HEK293T (cell line): ENCODE measurements at regions not wholly inside any gene's neighbourhood (a gene's known extent, or its start where the extent isn't known, plus 50 kb on each side); places are given as distances from the start of the nearest gene placed in this dataset.

Experiments
- CTCF ChIA-PET: fragments of 350-600 bp; formaldehyde crosslinking; extraction: SDS; loops from one replicate; lab custom pipeline; 2021; ENCODE audit warnings: antibody characterized with exemption, inconsistent platforms; lab: Yijun Ruan, JAX
- POLR2A ChIA-PET: fragments of 350-600 bp; formaldehyde crosslinking; extraction: SDS; loops from one replicate; lab custom pipeline; 2020; ENCODE audit warnings: antibody characterized with exemption, inconsistent platforms; lab: Yijun Ruan, JAX
- DNase-seq: peaks from one replicate; pipeline ENCODE4 v3.0.0; 2012; ENCODE audit warnings: mixed read lengths; ENCODE audit errors: extremely low spot score
- ARNT ChIP-seq: fragments of 450-650 bp; IDR thresholded peaks from 2 replicates; pipeline ENCODE4 v1.6.1; 2017; ENCODE audit warnings: mild to moderate bottlenecking
- BHLHE40 ChIP-seq: fragments of 450-650 bp; IDR thresholded peaks from 2 replicates; pipeline ENCODE4 v1.6.1; 2016; ENCODE audit warnings: mild to moderate bottlenecking, moderate library complexity, borderline replicate concordance
- CTBP1 ChIP-seq: fragments of 450-650 bp; IDR thresholded peaks from 2 replicates; pipeline ENCODE4 v1.6.1; 2016; ENCODE audit warnings: borderline replicate concordance
- ELF4 ChIP-seq: fragments of 450-650 bp; IDR thresholded peaks from 2 replicates; pipeline ENCODE4 v1.6.1; 2017; ENCODE audit warnings: antibody characterized with exemption
- FOXA1 ChIP-seq: fragments of 450-650 bp; IDR thresholded peaks from 2 replicates; pipeline ENCODE4 v1.6.1; 2016; ENCODE audit warnings: mild to moderate bottlenecking
- FOXK2 ChIP-seq: fragments of 450-650 bp; IDR thresholded peaks from 2 replicates; pipeline ENCODE4 v1.6.1; 2016; ENCODE audit warnings: mild to moderate bottlenecking
- FOXM1 ChIP-seq: fragments of 450-650 bp; IDR thresholded peaks from 2 replicates; pipeline ENCODE4 v1.6.1; 2017; ENCODE audit warnings: mild to moderate bottlenecking, borderline replicate concordance
- HDGF ChIP-seq: fragments of 450-650 bp; IDR thresholded peaks from 2 replicates; pipeline ENCODE4 v1.6.1; 2017; ENCODE audit warnings: antibody characterized with exemption, borderline replicate concordance
- L3MBTL2 ChIP-seq: fragments of 450-650 bp; conservative IDR thresholded peaks from 2 replicates; pipeline ENCODE4 v1.6.1; 2016; ENCODE audit warnings: mild to moderate bottlenecking
- LEF1 ChIP-seq: fragments of 450-650 bp; IDR thresholded peaks from 2 replicates; pipeline ENCODE4 v1.6.1; 2017; ENCODE audit warnings: mild to moderate bottlenecking, borderline replicate concordance
- NFRKB ChIP-seq: fragments of 450-650 bp; IDR thresholded peaks from 2 replicates; pipeline ENCODE4 v1.6.1; 2016; ENCODE audit warnings: mild to moderate bottlenecking, moderate library complexity
- PKNOX1 ChIP-seq: fragments of 450-650 bp; IDR thresholded peaks from 2 replicates; pipeline ENCODE4 v1.6.1; 2016
- SP1 ChIP-seq: fragments of 450-650 bp; IDR thresholded peaks from 2 replicates; pipeline ENCODE4 v1.6.1; 2017
- SUZ12 ChIP-seq: fragments of 450-650 bp; IDR thresholded peaks from 2 replicates; pipeline ENCODE4 v1.6.1; 2016; ENCODE audit warnings: mild to moderate bottlenecking
- TARDBP ChIP-seq: fragments of 450-650 bp; IDR thresholded peaks from 2 replicates; pipeline ENCODE4 v1.6.1; 2016
- ZNF384 ChIP-seq: fragments of 450-650 bp; IDR thresholded peaks from 2 replicates; pipeline ENCODE4 v1.6.1; 2016

DNA sequence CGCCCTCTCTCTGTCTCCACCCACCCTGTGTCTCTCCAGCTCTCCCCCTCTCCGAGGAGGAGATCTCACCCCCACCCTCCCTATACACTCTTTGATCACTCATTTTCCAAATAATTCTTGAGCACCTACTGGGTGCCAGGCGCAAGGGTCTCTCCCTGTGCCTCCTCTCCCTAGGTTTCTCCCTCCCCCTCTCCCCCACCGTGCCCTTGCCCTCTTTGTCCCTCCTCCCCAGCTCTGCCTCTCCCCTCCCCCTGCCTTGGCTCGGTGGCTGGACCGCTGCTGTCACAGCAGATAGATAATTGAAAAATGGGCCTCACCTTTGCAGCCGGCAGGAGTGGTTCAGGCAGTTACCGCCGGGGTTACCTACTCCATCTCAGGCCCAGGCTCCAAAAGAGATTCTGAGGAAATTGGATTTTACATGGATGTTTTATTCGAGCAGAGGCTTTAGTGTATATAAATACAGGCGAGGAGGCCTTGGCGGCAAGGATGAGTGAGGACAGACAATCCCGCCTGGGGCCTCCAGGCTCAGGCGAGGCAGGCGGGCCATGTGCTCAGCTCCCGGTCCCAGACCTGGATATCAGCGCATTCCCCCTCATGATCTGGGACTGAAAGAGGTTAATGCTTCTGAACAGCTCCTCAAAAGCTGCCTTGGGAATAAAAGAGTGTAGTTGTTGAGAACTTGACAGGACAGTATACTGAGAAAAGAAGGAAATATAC lies 60.8 kb upstream of the BTRC start:
- DNase-seq: no peak
- CTCF ChIA-PET: interaction anchor here (0.6 to 7.5 kb wide), 6 partner anchors 18 to 276 kb away, joined by 3 to 79 read pairs (median 6); no protein-coding TSS in a partner anchor
- TF ChIP-seq CTBP1: no peak
- no peak for TF ChIP-seq BHLHE40
- TF ChIP-seq NFRKB: no peak
- peak; percentile 65 for TF ChIP-seq L3MBTL2
- no peak for TF ChIP-seq ELF4
- TF ChIP-seq FOXM1: no peak
- no peak for TF ChIP-seq SUZ12
- POLR2A ChIA-PET: interaction anchor here (0.9 to 2.4 kb wide), 13 partner anchors 10 to 288 kb away, joined by 3 to 17 read pairs (median 3); partner anchors contain the start of genes BTRC and LBX1

DNA sequence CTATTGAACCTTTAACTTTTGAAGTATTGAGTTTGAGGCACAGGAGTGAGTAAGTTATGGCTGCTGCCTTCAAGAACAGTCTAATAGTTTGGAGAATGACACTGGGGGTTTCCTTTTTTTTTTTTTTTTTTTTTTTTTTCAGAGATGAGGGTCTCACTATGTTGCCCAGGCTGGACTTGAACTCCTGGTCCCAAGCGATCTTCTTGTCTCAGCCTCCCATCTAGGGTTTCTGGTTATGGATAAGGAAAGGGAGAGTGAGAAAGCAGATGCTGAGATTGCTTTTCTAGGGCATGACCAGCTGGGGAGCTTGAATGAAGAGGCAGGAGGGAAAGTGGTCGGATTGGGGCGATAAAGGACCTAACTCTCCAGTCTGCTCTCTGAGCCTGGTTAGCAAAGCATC lies 59.9 kb upstream of the BTRC start:
- TF ChIP-seq L3MBTL2 (no peak), ELF4 (no peak), FOXA1 (no peak), ZNF384 (no peak; the same call in 1 of the 2 replicates)
- CTCF ChIA-PET: interaction anchor here (0.7 to 1.1 kb wide), 2 partner anchors 86 to 282 kb away, joined by 5 to 7 read pairs; no protein-coding TSS in a partner anchor
- POLR2A ChIA-PET: interaction anchor here (1.3 kb wide), 1 partner anchor 14 kb away, joined by 3 read pairs; no protein-coding TSS in a partner anchor
- no peak for DNase-seq

DNA sequence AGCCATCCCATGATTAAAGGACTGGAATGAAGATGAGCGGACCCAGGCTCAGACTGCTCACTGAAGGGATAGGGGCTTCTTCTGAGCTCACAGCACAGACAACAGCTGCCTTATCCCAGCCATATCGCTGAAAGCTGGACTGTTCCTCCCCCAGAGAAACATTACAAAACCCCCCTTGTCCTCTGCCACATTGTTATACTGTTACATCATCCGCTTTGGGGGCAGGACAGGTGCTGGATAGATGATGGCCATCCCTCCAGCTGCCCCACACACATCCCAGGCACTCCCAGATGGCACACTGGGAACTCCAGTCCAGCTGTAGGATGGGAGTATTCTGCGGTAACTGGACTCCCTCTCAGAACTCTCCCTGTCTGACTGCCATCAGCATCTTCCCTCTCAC lies 58.7 kb upstream of the BTRC start:
- CTCF ChIA-PET: interaction anchor here (0.6 to 1.2 kb wide), 3 partner anchors 9 to 281 kb away, joined by 3 to 5 read pairs (median 3); no protein-coding TSS in a partner anchor
- DNase-seq: no peak
- TF ChIP-seq FOXM1 (no peak), SUZ12 (no peak), FOXA1 (no peak), BHLHE40 (no peak), PKNOX1 (no peak), LEF1 (no peak), ARNT (no peak), TARDBP (no peak), FOXK2 (no peak), ELF4 (no peak), CTBP1 (no peak), L3MBTL2 (no peak), HDGF (no peak)
- POLR2A ChIA-PET: no interaction called here

DNA sequence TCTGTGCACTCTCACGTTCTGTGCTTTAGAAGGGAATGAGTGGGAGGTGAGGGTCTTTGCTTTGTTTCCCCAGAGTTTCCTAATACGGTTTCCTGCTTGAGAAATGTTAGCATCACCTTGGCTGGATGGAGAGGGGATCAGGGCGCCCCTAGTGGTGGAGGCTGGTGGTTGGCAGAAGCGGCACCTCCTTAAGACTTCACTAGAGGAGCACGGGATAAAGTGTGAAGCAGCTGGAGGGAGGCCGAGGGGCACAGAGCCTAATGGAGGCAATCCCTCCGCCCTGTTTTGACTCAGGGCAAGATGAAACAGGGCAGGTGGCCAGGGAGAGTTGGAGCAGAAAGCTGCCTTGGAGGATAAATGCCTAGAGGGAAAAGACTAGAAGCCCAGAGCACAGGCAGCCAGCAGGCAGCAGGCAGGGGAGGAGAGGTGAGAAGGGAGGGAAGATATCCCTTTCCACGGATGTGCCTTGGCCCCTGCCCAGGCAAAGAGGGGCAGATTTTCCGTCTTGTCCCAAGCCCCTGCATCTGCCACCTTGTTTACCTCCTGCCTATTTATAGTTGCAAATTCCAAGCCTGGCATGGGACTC lies 56.0 kb upstream of the BTRC start:
- no peak for TF ChIP-seq BHLHE40
- TF ChIP-seq L3MBTL2: 0 out of 2 replicates have a peak, but pooled peaks have one; percentile 36
- POLR2A ChIA-PET: interaction anchor here (0.6 kb wide), 1 partner anchor 56 kb away, joined by 3 read pairs; the partner anchor contains the start of gene BTRC
- CTCF ChIA-PET: interaction anchor here (0.5 to 2.1 kb wide), 13 partner anchors 9 to 290 kb away, joined by 3 to 14 read pairs (median 5); partner anchors contain the start of genes DPCD and POLL

DNA sequence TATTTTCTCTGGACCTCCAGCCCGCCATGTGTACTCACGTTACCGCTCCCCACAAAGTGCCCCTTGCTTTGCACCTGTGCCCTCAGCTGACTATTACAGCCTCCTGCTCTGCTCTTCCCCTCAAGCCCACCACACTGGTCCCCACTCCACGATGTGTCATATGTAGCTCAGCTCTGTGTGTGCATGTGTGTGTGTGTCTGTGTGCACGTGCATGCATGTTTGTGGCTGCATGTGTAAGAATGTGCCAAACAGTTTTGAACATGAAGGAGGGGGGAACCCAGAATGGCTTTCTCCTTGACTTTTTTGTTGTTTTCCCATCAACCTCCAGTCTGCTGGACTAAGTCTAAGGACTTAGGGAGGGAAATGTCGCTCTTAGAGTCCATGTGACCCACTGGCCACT lies 54.8 kb upstream of the BTRC start:
- CTCF ChIA-PET: interaction anchor here (1.2 to 2.1 kb wide), 3 partner anchors 11 to 142 kb away, joined by 3 to 14 read pairs (median 10); no protein-coding TSS in a partner anchor
- no peak for TF ChIP-seq ELF4
- no peak for TF ChIP-seq ARNT
- no peak for TF ChIP-seq FOXM1
- no peak for TF ChIP-seq HDGF
- TF ChIP-seq ZNF384: no peak
- no peak for TF ChIP-seq FOXK2
- no peak for TF ChIP-seq TARDBP
- no peak for TF ChIP-seq NFRKB
- no peak for TF ChIP-seq L3MBTL2
- TF ChIP-seq SP1: no peak
- TF ChIP-seq CTBP1: no peak
- TF ChIP-seq LEF1: no peak
- no peak for TF ChIP-seq SUZ12
- TF ChIP-seq FOXA1: no peak
- TF ChIP-seq BHLHE40: no peak
- TF ChIP-seq PKNOX1: no peak

More for the DNA sequence above, 56.0 kb upstream of the BTRC start:
- DNase-seq: peak; percentile 83

GRCh38 chr10:101301111-101301731 lies 52.7 kb upstream of the BTRC start:
- POLR2A ChIA-PET: no interaction called here
- DNase-seq: peak; percentile 84
- CTCF ChIA-PET: interaction anchor here (0.6 to 2.4 kb wide), 11 partner anchors 80 to 480 kb away, joined by 3 to 18 read pairs (median 4); no protein-coding TSS in a partner anchor
- TF ChIP-seq SP1 (no peak), TARDBP (no peak), BHLHE40 (no peak), L3MBTL2 (no peak), LEF1 (no peak), FOXA1 (no peak), FOXK2 (no peak), CTBP1 (no peak), NFRKB (no peak), ZNF384 (no peak), ELF4 (no peak), FOXM1 (no peak)

More for the DNA sequence above, 54.8 kb upstream of the BTRC start:
- POLR2A ChIA-PET: no interaction called here
- no peak for DNase-seq
